ENCODE measurements at regions not wholly inside any gene's neighbourhood (a gene's known extent, or its start where the extent isn't known, plus 50 kb on each side); places are given as distances from the start of the nearest gene placed in this dataset.

- no peak for DNase-seq (ENCODE audit: low read depth, low spot score)
- Histone ChIP-seq H3K27me3 (ENCODE audit: control insufficient read depth, insufficient read depth, low read length) (no peaks in the 10 kb centered on the region), H3K4me3 (ENCODE audit: low read depth, low read length) (no peak overlapping the region), H3K9me3 (ENCODE audit: control insufficient read depth, insufficient read depth, low read length) (no peaks in the 10 kb centered on the region), H3K27ac (ENCODE audit: low read depth, low read length) (no peak overlapping the region)
- POLR2A ChIA-PET = no interaction called here
- TF ChIP-seq CTCF (IDR thresholded peaks at IDR 0.05; ENCODE audit: low read depth, low read length) = no peak
- CTCF ChIA-PET = interaction anchor here (0.7 kb wide), 1 partner anchor 145 kb away, joined by 3 read pairs; no protein-coding TSS in a partner anchor
These were observed 59.4 kb downstream of the PLCE1 start for GRCh38 chr10:94052866-94053791.

GRCh38 chr10:94059178-94059883 lies 65.6 kb downstream of the PLCE1 start:
- DNase-seq (ENCODE audit: low read depth, low spot score) = no peak
- CTCF ChIA-PET = interaction anchor here (0.7 kb wide), 1 partner anchor 253 kb away, joined by 3 read pairs; no protein-coding TSS in a partner anchor
- TF ChIP-seq CTCF (IDR thresholded peaks at IDR 0.05; ENCODE audit: low read depth, low read length) = no peak
- POLR2A ChIA-PET = no interaction called here
- H3K9me3 ChIP-seq (ENCODE audit: control insufficient read depth, insufficient read depth, low read length) = no peaks in the 10 kb centered on the region
- H3K27ac ChIP-seq (ENCODE audit: low read depth, low read length) = no peak overlapping the region
- no peak overlapping the region for H3K4me3 ChIP-seq (ENCODE audit: low read depth, low read length)
- no peaks in the 10 kb centered on the region for H3K27me3 ChIP-seq (ENCODE audit: control insufficient read depth, insufficient read depth, low read length)

- Histone ChIP-seq H3K9me3 (ENCODE audit: control insufficient read depth, insufficient read depth, low read length) (no peaks in the 10 kb centered on the region), H3K4me3 (ENCODE audit: low read depth, low read length) (no peak overlapping the region), H3K27ac (ENCODE audit: low read depth, low read length) (no peak overlapping the region), H3K27me3 (ENCODE audit: control insufficient read depth, insufficient read depth, low read length) (no peaks in the 10 kb centered on the region)
- no peak for DNase-seq (ENCODE audit: low read depth, low spot score)
- ChIA-PET CTCF (interaction anchor here (0.8 to 1.1 kb wide), 2 partner anchors 145 to 383 kb away, joined by 3 to 4 read pairs; no protein-coding TSS in a partner anchor), POLR2A (interaction anchor here (0.7 kb wide), 1 partner anchor 381 kb away, joined by 5 read pairs; no protein-coding TSS in a partner anchor)
- no peak for TF ChIP-seq CTCF (IDR thresholded peaks at IDR 0.05; ENCODE audit: low read depth, low read length)
These were observed 67.3 kb downstream of the PLCE1 start for GRCh38 chr10:94061026-94061425.

- no peak for TF ChIP-seq CTCF (IDR thresholded peaks at IDR 0.05; ENCODE audit: low read depth, low read length)
- POLR2A ChIA-PET = no interaction called here
- DNase-seq (ENCODE audit: low read depth, low spot score) = no peak
- no peaks in the 10 kb centered on the region for H3K9me3 ChIP-seq (ENCODE audit: control insufficient read depth, insufficient read depth, low read length)
- H3K27me3 ChIP-seq (ENCODE audit: control insufficient read depth, insufficient read depth, low read length) = no peaks in the 10 kb centered on the region
- CTCF ChIA-PET = no interaction called here
- H3K27ac ChIP-seq (ENCODE audit: low read depth, low read length) = no peak overlapping the region
- H3K4me3 ChIP-seq (ENCODE audit: low read depth, low read length) = no peak overlapping the region
These were observed 68.9 kb downstream of the PLCE1 start for GRCh38 chr10:94062611-94063010.

All from AG04450 (cell line).